HEK293 (cell line): ENCODE measurements at regions not wholly inside any gene's neighbourhood (a gene's known extent, or its start where the extent isn't known, plus 50 kb on each side); places are given as distances from the start of the nearest gene placed in this dataset.

Experiments
- CTCF ChIP-seq: fragments of 450-650 bp; formaldehyde crosslinking; IDR thresholded peaks from 2 replicates; pipeline ENCODE4 v1.5.1; 2016; ENCODE audit warnings: missing biosample characterization, missing genetic modification characterization
- ZNF184 ChIP-seq: fragments of 450-650 bp; IDR thresholded peaks from 2 replicates; pipeline ENCODE4 v1.5.1; 2018; ENCODE audit warnings: missing biosample characterization, mild to moderate bottlenecking, missing genetic modification characterization

- TF ChIP-seq CTCF (tag by site-specific recombination) (no peak), ZNF184 (tag by site-specific recombination) (no peak)
Measured at GRCh38 chr2:241974851-241975592, 105.5 kb downstream of the RTP5 start.
